ENCODE measurements at regions not wholly inside any gene's neighbourhood (a gene's known extent, or its start where the extent isn't known, plus 50 kb on each side); places are given as distances from the start of the nearest gene placed in this dataset.

DNA sequence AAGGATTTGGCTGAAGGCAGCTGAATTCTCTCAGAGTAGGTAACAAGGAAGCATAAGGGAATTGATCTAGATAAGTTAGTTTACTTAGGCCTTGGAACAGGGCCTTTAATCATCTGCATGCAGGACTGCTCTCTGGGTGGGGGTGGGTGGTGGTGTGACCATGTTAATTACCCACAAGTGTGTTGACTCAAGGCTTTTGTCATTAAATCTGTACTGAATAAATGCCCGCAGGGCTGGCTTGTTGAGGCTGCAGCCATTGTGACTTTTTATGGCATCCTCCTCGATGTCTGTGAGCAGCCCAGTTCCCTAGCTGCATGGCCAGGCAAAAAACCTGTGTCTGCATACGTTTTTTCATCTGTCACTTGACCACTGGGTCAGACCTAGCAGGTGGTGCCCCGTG is 63.5 kb upstream of the ASCC3 start:
- DNase-seq: no peak

- no peak for DNase-seq
These were observed 65.0 kb upstream of the ASCC3 start for GRCh38 chr6:100946021-100946540.

GRCh38 chr6:100946711-100947110 is 65.6 kb upstream of the ASCC3 start:
- no peak for DNase-seq

DNA sequence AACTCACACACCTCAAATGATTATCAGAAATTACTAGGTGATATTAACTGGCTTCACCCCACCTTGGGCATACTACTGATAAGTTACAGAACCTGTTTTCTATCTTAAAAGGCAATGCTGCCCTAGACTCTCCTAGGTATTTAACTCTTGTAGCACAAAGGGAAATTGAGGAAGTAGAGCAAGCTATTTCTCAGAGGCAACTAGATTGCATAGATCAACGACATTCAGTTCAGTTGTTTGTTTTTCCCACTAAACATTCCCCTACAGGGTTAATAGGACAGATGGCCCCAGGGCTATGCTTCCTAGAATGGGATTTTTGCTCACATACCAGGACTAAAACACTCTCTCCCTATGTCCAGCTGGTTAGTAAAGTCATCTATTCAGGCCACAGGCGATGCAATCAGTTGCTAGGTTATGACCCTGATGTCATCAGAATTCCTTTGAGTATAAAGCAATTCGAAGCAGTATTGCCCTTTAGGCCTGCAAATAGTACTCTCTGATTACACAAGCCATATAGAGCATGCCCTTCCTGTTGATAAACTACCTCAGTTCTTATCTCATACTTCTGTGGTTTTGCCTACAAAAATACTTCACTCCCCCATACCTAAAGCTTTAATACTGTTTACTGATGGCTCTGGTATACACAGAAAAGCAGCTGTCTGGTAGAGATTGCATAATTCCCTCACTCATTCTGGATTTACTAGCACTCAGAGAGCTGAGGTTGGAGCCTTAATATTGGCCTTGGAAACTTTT is 67.4 kb upstream of the ASCC3 start:
- DNase-seq: no peak

DNA sequence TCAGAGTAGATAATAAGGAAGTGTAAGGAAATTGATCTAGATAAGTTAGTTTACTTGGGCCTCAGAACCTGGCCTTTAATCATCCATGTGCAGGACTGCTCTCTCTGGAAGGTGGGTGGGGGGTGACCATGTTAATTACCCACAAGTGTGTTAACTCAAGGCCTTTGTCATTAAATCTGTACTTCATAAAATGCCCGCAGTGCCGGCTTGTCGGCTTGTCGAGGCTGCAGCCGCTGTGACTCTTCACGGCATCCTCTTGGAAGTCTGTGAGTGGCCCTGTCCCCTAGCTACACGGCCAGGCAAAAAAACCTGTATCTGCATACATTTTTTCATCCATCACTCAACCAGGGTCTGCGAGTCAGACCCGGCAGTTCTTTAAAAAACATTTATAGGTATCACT is 70.9 kb upstream of the ASCC3 start:
- no peak for DNase-seq

DNA sequence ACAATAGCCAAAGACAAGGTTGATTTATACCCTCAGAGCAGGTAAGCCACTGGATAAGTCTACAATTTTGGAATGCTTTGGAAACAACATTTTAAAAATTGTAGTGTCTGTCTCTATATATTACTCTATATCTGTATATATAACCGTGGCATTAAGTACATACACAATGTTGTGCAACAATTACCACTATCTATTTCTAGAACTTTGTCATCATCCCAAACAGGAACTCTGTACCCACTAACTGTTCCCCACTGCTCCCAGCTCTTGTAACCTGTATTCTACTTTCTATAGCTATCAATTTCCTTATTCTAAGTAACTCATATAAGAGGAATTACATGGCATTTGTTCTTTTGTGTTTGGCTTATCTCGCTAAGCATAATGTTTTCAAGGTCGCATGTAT is 78.2 kb upstream of the ASCC3 start:
- DNase-seq: no peak

DNA sequence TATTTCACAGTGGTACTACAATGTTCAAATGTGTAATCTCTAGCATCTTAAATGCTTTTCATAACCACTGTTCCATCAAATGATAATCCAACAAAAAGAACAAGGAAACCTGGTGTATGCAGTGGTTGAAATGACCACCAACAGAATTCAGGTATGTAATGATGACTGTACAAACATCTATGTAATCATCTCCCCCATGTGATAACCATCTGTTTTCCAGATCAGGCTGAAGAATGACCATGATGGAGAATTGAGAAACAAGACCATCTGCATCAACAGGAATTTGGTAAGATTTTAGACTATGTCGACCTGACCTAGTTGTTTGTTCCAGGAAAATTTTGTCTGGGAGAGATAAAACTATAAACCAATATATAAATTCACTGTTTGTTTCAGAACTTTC is 81.3 kb upstream of the ASCC3 start:
- DNase-seq: no peak

GRCh38 chr6:100965067-100965466 is 83.9 kb upstream of the ASCC3 start:
- no peak for DNase-seq

DNA sequence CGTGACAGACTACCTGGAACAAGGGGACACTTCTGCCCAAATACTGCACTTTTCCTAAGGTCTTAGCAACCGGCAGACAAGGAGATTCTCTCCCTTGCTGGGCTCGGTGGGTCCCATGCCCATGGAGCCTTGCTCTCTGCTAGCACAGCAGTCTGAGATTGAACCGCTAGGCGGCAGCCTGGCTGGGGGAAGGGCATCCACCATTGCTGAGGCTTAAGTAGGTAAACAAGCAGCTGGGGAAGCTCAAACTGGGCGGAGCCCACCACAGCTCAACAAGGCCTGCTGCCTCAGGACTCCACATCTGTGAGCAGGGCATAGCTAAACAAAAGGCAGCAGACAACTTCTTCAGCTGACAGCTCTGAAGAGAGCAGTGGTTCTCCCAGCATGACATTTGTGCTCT is 87.8 kb upstream of the ASCC3 start:
- no peak for DNase-seq

DNA sequence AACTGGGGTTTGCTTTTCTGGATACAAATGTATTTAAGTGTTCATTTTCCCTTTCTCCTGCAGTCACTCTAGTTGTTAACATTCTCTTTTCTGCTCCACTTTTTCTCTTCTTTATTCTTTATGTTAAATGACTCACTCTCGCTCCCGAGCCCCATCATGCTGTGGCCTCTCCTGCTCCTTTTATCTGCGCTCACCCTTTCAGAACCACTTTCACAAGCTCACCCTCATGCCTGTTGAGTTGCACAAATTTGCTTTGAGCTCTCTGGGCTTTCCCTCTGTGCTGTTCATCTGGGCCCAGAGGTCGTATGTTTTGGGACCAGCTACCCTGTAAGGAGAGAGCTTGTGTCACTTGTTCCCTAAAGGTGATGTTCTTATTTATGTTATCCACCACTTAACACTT is 98.1 kb upstream of the ASCC3 start:
- DNase-seq: no peak

DNA sequence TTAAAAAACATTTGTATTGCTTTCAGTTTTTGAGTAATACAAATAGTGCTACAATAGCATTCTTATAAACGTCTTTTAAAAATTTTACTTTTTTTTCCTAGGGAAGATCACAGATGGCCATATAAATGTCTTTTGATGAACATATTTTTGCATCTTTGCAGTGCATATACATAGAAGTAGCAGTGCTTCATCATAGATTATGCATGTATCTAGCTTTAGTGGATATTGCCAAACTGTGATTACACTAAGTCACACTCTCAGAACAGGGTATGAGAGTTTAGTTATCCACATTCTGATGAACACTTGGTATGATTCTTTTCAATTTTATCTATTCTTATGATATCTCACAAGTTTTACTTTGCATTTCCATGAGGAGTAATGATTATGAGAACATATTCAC is 99.8 kb upstream of the ASCC3 start:
- no peak for DNase-seq

- no peak for DNase-seq
These were observed 105.8 kb upstream of the ASCC3 start for GRCh38 chr6:100986921-100987320.

GRCh38 chr6:100987556-100987955 is 106.4 kb upstream of the ASCC3 start:
- no peak for DNase-seq

DNA sequence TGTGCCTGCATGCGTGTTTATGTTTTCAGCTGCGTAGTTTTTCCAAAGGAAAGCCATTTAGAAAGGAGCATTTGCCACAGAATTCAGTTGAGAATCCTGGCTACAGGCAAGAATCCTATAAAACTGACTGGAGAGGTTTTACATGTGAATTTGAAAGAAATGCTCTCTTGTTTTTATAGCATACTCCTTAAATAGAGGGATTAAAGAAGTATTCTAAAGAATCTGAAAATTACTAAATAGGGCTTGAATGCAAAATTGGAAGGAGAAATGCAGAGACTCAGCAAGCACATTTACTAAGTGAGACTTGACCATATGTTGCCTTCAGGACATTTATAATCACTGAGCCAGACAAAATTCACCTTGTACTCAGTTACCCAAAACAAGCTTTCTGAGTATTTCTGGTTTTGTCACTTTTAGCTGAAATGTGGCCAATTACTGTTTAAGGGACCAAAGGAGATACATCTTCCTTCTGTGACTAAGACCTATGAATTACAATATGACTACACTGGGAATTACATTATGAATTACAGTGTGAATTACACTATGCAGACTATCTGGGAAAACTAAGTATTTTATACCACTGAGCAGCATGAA is 107.4 kb upstream of the ASCC3 start:
- DNase-seq: no peak

GRCh38 chr6:100990070-100990469 is 108.9 kb upstream of the ASCC3 start:
- DNase-seq: no peak

GRCh38 chr6:100996409-100996808 is 115.3 kb upstream of the ASCC3 start:
- no peak for DNase-seq

DNA sequence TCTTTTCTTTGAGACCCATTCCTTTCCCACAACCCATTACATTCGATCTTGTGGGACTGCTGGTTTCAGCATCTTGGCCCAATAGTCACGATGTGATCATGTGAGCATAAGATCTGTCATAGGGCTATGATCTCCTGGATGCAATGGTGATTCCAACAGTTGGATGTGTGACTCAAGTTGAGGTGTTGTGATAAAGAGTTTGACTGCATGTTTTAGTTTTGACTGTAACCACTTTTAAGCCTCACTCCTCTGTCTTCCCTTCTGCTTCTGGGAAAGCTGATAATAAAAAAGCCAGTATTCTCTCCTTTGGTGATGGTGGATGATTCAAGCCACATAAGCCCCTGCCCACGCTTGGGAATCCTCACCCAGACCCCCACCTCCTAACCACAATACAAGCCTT is 117.0 kb upstream of the ASCC3 start:
- no peak for DNase-seq

DNA sequence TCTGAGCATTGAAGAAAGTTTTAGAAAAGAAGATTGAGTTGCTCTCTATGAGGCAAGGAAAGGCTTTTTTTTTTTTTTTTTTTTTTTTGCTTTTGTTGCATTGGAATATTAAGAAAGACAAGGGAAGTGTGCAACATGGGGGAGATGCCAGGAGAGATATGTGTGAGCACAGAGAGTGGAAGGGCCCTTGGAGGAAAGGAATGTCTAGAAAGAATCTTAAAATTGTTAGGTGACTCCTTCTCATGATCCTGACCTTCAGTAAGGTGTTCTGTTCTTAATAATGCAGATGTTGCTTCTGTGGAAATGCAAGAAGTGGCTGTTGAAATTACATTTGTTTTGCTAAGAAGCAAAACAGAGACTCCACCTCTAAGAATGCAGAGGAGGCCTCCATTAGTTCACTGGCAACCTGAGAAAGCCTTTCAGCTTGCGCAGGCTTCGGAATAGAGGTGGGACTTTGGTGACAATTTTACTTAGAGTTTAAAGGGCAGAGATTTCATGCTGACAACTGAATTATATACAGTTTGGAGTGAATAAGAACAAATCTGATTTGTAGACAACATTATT is 118.0 kb upstream of the ASCC3 start:
- no peak for DNase-seq

- DNase-seq: no peak
These were observed 119.2 kb upstream of the ASCC3 start for GRCh38 chr6:101000341-101000740.

DNA sequence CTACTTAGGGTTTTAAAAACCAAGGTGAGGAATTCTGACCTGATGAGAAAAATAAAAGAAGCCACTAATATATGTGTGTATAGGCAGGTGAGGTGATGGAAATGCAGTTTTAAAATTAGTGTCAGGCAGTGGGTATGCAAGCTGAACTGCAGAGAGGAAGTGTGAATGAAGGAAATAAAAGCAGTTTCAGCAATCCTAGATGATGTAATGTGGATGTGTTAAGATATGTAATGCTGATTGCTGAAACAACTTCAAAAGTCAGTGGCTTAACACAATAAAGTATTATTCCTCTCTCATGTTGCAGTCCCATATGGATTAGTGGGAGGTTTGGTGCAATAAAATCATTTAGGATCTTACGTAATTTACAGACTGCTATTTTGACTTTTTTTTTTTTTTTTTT is 119.9 kb upstream of the ASCC3 start:
- DNase-seq: no peak

GRCh38 chr6:101001607-101002006 is 120.5 kb upstream of the ASCC3 start:
- no peak for DNase-seq

- no peak for DNase-seq
These were observed 121.9 kb upstream of the ASCC3 start for GRCh38 chr6:101003075-101003474.

DNA sequence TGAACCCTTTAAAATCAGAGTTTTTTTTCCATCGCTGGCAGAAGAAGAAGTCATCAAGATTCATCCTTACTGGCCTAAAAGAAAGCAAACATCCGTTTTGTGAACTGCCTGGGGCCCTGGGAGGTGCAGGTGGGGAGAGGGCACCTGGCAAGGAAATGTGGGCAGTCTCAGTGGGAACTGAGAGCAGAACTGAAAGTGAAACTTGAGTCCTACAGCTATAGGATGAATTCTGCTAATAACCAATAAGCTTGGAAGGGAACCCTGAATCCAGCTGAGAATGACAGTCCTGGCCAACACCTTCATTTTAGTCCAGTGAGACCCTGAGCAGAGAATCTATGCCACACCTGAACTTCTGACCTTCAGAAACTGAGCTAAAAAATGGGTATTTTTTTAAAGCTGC is 130.1 kb upstream of the ASCC3 start:
- peak in 1 of 5 experiments; percentile 17 for DNase-seq

- DNase-seq: no peak
These were observed 132.6 kb upstream of the ASCC3 start for GRCh38 chr6:101013612-101014195.

Data from T-helper 2 cell (primary cell).